ENCODE measurements at regions not wholly inside any gene's neighbourhood (a gene's known extent, or its start where the extent isn't known, plus 50 kb on each side); places are given as distances from the start of the nearest gene placed in this dataset.

DNA sequence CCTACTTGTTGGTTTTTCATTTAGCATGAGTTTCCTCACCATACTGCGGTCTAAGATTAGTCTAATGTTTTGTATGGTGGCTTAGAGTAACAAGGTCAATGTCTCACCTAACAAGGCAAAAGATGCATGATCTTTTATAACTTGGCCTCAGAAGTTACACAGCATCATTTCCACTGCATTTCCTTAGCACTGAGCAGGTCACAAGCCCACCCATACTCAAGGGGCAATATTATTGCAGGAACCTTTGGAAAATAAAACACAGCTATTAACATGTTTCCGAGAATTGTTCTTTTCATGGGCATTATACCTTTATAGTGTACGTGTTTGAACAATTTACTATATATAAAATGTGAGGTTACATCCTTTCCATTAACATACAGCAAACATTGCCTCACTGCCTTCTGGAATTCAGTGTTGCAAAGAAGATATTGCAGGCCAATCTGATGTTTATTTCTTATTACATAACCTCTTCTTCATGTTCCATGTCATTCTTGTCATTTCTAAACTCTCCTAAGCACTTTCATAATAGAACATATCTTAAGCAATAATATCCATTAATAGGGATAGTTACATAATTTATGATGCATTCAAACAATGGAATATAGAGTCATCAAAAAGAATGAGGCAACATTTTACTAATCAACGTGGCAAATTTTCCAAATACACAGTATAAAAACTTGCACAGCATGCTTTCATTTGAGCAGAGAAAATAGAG is 153.8 kb downstream of the AREG start:
- no peaks in the 10 kb centered on the region for H3K9me3 ChIP-seq
- no peaks in the 10 kb centered on the region for H3K27me3 ChIP-seq
- no peak overlapping the region for H3K4me3 ChIP-seq (ENCODE audit: low read depth, low read length)
- no peaks in the 10 kb centered on the region for H3K4me1 ChIP-seq
- no peaks in the 10 kb centered on the region for H3K36me3 ChIP-seq
- TF ChIP-seq, protein P1, sequence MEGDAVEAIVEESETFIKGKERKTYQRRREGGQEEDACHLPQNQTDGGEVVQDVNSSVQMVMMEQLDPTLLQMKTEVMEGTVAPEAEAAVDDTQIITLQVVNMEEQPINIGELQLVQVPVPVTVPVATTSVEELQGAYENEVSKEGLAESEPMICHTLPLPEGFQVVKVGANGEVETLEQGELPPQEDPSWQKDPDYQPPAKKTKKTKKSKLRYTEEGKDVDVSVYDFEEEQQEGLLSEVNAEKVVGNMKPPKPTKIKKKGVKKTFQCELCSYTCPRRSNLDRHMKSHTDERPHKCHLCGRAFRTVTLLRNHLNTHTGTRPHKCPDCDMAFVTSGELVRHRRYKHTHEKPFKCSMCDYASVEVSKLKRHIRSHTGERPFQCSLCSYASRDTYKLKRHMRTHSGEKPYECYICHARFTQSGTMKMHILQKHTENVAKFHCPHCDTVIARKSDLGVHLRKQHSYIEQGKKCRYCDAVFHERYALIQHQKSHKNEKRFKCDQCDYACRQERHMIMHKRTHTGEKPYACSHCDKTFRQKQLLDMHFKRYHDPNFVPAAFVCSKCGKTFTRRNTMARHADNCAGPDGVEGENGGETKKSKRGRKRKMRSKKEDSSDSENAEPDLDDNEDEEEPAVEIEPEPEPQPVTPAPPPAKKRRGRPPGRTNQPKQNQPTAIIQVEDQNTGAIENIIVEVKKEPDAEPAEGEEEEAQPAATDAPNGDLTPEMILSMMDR (IDR thresholded peaks at IDR 0.05; ENCODE audit: low read depth, low read length) = no peak
- no peak for DNase-seq

DNA sequence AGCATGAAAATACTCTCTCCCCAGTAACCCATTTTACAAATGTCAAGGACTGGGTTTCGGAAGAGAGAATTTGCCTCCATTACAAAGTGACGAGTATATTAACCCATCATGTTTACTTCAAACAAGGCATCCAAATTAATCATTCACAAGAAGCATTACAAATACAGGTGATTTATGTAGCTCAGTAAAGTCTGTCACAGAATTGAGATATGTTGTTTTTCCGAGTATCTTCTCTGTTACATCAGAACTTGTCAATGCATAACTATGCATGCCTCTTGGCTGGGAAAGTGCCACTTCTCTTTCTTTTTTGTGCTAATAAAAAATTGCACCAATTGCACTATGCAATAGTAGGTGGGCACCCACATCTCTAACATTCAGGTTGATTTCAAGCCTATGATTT is 158.2 kb downstream of the AREG start:
- H3K27me3 ChIP-seq = no peaks in the 10 kb centered on the region
- H3K9me3 ChIP-seq = no peaks in the 10 kb centered on the region
- H3K4me1 ChIP-seq = no peaks in the 10 kb centered on the region
- TF ChIP-seq, protein P1 (IDR thresholded peaks at IDR 0.05; ENCODE audit: low read depth, low read length) = no peak
- DNase-seq = no peak
- no peaks in the 10 kb centered on the region for H3K36me3 ChIP-seq
- H3K4me3 ChIP-seq (ENCODE audit: low read depth, low read length) = no peak overlapping the region

DNA sequence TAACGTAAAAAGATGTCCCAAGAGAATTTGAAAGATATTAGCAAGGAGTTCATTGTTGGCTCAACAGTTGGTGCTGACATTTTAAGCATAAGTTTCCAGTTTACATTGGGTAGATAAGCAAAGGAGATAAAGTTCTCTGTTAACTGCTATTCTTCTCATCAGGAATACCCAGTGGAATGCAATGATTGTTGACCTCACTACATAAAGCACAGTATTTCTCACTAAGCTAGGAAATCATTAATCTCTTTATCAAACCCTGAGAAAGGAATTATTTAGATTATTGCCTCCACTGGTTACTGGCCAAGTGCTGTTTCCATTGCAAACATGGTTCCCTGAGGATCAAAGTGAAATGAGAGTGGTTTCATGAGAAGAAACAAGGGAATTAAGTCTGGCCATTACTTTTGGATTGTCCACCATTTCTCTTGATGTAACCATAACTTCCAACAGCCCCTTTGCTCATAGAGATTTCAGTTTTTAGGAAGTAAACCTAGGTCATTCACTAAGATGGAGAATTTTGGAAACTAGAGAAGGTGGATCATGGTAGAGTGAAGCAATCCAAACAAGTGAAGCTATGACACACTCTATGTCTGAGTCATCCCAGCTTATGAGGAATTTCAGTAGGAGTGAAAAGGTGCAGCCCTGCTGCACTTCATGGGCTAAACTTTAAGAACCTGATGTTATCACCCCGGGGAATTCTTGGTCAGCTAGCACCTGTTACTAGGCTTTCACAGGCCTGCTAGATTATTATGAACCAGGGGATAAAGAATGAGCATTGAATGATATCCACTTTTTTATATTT is 163.4 kb downstream of the AREG start:
- no peak for DNase-seq
- no peaks in the 10 kb centered on the region for H3K4me1 ChIP-seq
- H3K36me3 ChIP-seq = no peaks in the 10 kb centered on the region
- no peaks in the 10 kb centered on the region for H3K9me3 ChIP-seq
- TF ChIP-seq, protein P1 (IDR thresholded peaks at IDR 0.05; ENCODE audit: low read depth, low read length) = no peak
- no peaks in the 10 kb centered on the region for H3K27me3 ChIP-seq
- no peak overlapping the region for H3K4me3 ChIP-seq (ENCODE audit: low read depth, low read length)

DNA sequence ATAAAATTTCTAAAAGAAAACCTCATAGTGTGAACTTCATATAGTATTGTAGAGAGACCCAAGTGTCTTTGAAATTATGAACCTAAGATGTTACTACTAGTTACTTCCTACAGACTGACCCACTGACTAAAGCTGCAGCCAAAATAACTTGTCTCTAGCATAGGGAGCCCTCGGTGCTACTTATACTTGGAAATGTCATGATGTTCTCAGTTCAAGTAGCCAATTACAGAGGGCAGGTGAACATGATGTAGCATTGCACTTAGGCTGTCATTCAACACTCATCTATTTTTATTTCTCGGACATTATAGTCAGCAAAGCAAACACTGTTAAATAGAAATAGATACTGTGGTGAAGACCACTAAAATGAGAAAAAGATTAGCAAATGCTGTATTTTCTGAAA is 165.6 kb downstream of the AREG start:
- Histone ChIP-seq H3K27me3 (no peaks in the 10 kb centered on the region), H3K36me3 (no peaks in the 10 kb centered on the region), H3K9me3 (no peaks in the 10 kb centered on the region), H3K4me1 (no peaks in the 10 kb centered on the region), H3K4me3 (ENCODE audit: low read depth, low read length) (no peak overlapping the region)
- TF ChIP-seq, protein P1 (IDR thresholded peaks at IDR 0.05; ENCODE audit: low read depth, low read length) = no peak
- no peak for DNase-seq

DNA sequence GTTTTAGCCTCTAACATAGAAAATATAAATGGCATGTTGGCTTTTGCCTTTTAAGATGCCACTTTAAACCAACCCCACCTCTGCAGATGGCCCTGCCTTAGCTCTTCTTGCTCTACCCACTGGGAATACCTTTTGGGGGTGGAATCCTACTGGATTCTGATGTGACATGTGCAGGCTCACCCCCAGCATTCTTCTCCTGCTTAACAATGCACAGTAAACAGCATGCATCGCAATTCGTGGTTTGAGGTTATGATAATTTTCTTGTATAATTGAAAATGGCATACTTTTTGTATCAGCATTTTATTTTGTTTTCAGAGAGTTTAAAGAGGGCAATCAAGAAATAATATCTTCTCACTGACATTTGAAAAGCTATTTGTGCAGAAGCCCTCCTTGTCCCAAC is 167.9 kb downstream of the AREG start:
- no peaks in the 10 kb centered on the region for H3K36me3 ChIP-seq
- TF ChIP-seq, protein P1 (IDR thresholded peaks at IDR 0.05; ENCODE audit: low read depth, low read length) = no peak

DNA sequence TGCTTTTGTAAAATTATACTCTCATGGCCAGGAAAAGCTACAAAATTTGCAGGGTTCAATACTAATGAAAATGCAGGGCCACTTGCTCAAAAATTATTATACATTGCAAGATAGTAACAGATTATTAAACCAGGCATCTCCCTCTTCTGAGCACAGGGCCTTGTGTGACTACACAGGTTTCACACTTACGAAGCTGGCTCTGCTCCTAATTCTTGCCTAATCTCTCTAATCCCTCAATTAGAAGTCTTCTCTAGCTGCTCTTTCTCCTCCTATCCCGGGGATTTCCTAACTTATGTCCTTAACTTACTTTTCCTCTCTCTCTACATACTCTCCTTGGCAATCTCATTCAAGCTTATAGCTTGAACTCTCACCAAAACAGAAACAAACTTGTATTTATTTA is 168.3 kb downstream of the AREG start:
- no peak overlapping the region for H3K4me3 ChIP-seq (ENCODE audit: low read depth, low read length)
- H3K27me3 ChIP-seq = no peaks in the 10 kb centered on the region
- TF ChIP-seq, protein P1 (IDR thresholded peaks at IDR 0.05; ENCODE audit: low read depth, low read length) = no peak
- no peak for DNase-seq
- H3K9me3 ChIP-seq = no peaks in the 10 kb centered on the region
- no peaks in the 10 kb centered on the region for H3K36me3 ChIP-seq
- no peaks in the 10 kb centered on the region for H3K4me1 ChIP-seq

More for the DNA sequence above, 167.9 kb downstream of the AREG start:
- no peaks in the 10 kb centered on the region for H3K4me1 ChIP-seq
- no peak overlapping the region for H3K4me3 ChIP-seq (ENCODE audit: low read depth, low read length)
- H3K9me3 ChIP-seq = no peaks in the 10 kb centered on the region
- no peak for DNase-seq
- H3K27me3 ChIP-seq = no peaks in the 10 kb centered on the region
